Pons (tissue), 1 donor: ENCODE measurements at regions not wholly inside any gene's neighbourhood (a gene's known extent, or its start where the extent isn't known, plus 50 kb on each side); places are given as distances from the start of the nearest gene placed in this dataset.
"Not testable (repeated sequence)": the region's sequence is repeated elsewhere in the genome, so short reads cannot be mapped to it uniquely, and the experiment has no call there.

Experiments
- DNase-seq: peaks from one replicate; pipeline ENCODE4 v3.0.0-alpha.2; 2016; ENCODE audit warnings: low spot score

- no peak for DNase-seq
These were observed 51.2 kb upstream of the MEX3C start for GRCh38 chr18:51248685-51249084.

DNA sequence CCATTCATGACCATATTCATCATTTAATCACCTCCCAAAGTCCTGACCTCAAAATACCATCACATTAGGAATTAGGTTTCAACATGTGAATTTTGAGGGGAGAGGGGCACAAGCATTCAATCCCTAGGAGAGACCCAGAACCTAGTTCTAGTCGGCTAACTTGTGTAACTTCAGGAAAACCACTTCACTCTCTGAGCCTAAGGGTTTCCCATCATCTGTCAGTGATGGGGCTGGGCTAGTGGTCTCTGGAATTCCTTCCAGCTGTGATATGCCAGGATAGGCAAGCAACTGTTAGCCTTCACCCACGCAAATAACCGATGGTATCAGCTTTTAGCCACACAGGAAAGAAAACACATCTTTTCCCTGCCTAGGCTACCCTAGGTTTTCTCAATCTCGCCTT is 52.5 kb upstream of the MEX3C start:
- no peak for DNase-seq

DNA sequence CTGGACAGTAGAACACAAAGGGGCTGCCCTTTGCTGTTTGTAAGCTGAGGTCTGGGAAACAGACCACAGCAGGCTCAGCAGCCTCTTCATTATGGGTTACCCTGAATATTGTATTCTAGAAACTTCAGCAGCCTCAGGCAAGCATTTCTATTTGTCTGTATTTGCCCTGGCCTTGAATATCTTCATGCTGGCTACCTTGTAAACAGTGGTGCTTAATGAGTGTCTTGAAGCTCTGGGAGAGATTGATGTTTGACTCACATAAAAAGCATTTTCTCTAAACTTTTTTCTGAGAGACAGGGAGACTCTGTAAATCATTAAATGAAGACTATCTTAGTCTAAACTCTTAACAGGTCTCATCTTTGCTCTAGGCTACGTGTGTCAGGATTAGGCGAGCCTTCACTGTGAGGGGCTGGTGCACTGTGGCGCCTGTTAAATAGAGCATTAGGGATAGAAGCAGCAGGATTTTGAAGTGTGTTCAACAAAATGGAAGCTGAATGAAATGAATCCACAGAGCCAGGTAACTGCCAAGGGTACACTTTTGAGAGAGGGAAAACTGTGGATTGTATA is 53.1 kb upstream of the MEX3C start:
- no peak for DNase-seq

GRCh38 chr18:51251625-51252024 is 54.1 kb upstream of the MEX3C start:
- DNase-seq = no peak

DNA sequence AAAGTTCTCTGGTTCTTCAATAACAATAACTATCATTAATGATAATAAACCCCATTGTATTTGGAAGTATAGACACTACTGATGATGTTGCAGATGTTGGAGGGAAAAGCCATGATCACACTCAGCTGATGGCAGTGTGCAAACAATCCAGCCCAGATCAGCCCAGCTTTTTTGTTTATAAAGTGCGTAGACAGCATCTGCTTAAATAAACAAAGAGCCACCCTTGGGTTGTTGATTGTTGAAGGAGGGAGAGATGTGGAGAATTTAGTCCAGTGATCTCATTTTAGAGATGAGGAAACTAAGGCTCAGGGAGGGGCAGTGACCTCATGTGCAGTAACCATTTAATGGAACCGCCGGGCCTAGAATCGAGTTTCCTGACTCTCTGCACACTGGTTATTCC is 56.0 kb upstream of the MEX3C start:
- DNase-seq = no peak

- no peak for DNase-seq
These were observed 58.2 kb upstream of the MEX3C start for GRCh38 chr18:51255693-51256092.

DNA sequence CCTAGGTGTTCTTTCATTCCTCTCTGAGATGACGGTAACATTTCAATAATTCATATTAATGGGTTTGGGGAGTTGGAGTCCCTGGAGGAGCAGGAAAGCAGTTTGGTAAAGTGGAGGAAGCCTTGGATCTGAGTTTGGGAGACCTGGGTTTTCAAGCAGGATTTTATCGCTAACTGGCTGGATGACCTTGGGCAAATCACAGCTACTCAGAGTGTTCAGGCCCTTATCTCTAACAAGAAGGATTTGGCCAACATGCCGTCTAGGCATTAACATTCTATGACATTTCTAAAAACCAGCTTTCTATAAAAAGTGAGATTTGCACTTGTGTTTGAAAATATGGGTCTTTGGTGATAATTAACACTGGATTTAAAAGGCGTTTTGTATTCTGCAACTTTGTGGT is 59.7 kb upstream of the MEX3C start:
- no peak for DNase-seq

DNA sequence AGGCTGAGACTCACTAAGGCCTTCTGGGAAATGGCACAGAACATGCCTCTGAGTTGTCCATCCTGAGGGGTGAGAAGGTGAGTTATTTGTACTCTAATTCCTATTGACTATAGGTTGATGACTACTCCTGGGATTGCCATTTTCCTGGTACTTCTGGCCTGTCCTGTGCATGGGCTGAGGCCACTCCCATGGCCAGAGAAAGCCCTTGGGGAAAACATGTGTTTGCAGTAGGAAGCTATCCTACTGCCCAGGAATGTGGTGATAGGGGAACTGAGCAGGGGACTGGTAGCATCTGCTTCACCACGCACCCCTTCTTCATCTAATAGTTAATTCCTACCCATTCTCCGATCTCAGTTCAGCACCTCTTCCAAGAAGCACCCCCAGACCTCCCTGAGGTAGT is 62.6 kb upstream of the MEX3C start:
- no peak for DNase-seq

GRCh38 chr18:51266077-51266476 is 68.6 kb upstream of the MEX3C start:
- not testable (repeated sequence) for DNase-seq

DNA sequence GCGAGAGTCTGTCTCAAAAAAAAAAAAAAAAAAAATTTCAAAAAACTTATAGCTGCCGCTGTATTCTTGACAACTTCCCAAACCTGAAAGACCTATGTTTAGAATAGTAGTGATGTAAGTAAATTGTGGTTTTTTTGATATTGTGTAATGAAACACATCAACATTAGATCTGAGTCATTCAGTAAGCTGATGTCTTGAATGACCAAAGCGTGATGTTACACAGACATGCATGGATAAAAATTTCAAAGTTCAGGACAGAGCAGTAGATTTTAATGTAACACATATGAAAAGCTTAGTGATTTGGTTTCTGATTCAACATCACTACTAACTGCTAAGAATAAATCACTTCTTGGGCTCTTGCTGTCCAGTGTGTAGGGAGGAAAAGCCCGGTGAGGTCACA is 69.3 kb upstream of the MEX3C start:
- DNase-seq = no peak

- no peak for DNase-seq
These were observed 76.0 kb upstream of the MEX3C start for GRCh38 chr18:51273437-51273836.

- peak; percentile 30 for DNase-seq
These were observed 78.4 kb upstream of the MEX3C start for GRCh38 chr18:51275712-51276476.

DNA sequence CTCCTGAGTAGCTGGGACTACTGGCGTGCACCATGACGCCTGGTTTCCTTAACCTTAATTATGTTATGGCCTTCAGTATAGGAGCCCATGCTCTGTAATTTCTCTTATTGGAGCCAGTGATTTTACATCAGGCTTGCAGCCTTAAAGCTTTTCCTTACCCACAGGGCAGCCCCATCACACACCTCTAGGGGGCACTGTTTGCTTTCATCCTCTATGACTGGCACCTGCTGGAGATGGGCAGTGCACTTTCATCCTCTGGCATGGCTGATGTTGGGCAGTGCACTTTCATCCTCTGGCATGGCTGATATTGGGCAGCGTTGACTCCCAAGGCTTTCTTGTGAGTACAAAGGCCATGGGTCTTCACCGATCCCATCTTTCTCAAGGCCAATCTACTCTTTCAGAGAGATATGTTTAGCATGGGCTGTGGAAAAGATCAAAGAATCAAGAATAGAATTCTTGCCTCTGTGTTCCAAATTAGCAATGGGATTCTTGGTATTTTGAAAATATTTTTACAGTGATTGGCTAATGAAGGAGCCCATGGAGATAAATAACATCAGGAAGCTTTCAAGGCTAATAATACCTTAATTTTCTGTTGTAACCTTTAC is 80.7 kb upstream of the MEX3C start:
- DNase-seq = peak; percentile 68

DNA sequence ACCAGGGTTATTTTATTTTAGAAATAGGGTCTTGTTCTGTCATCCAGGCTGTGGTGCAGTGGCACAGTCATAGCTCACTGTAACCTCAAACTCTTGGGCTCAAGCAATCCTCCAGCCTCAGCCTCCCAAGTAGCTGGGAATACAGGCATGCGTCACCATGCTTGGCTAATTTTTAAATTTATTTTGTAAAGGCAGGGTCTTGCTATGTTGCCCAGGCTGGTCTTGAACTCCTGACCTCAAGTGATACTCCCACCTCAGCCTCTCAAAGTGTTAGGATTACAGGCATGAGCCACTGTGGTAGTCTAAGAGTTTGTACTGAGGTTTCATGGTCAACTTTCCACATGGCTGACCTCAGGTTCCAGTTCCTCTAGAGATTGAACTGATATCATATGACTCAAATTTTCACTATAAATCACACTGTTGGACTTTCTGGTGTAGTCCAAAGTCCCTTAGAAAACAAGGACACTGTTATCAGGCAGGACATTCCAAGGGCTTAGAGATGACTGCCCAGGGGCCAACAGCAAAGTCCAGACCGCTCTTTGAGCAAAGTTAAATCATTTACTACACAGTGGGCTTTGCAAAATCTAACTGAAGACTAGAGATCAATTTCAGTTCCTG is 82.0 kb upstream of the MEX3C start:
- DNase-seq = no peak

GRCh38 chr18:51287818-51288508 is 90.5 kb upstream of the MEX3C start:
- DNase-seq = no peak

- DNase-seq = no peak
These were observed 91.1 kb upstream of the MEX3C start for GRCh38 chr18:51288582-51288981.

DNA sequence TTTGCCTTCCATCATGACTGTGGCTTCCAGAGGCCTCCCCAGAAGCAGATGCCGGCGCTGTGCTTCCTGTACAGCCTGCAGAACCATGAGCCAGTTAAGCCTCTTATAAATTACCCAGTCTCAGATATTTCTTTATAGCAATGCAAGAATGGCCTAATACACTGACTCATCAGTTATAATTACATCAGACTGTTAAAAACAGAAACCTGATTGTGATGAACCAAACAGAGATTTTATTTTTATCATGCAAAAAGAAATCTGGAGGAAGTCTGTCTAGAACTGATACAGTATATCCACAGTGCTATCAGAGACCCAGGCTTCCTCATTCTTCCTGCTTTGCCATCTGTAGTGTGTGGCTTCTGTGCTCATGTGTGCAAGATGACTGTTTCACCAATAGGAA is 93.4 kb upstream of the MEX3C start:
- no peak for DNase-seq

DNA sequence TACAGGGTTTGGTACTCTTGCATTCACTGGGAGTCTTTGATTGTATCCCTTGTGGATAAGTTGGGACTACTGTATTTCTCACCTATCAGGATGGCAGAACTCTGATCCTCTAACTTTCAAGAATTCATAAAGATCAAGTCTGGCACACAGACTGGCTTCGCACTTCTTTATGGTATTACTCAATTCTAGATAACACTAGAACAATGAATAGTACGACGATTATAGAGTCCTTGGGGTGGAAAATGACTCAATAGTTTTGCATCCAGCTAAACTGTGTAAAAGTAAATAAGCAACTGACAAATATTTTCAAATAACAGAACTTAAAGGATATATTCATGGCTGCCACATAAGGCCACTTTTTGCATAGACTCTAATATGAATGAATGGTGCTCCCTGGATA is 103.4 kb upstream of the MEX3C start:
- no peak for DNase-seq

GRCh38 chr18:51301376-51301775 is 103.9 kb upstream of the MEX3C start:
- no peak for DNase-seq

DNA sequence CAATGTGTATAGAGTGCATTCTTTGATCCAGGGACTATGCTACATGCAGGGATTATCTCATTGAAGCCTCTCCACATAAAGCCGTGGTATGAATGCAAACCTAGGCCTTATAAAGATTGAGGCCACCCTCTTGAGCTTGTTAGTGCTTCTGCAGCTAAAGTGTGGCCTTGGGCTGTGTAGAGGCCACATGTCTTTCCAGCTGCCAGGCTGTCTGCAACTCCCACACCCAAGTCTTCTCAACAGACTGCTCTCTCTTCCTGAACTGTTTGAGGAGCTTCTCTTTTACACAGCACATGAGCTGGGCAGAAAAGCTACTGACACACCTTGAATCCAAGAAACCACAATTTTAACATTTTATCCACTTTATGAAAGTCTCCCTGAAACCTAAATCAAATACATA is 119.2 kb upstream of the MEX3C start:
- no peak for DNase-seq

DNA sequence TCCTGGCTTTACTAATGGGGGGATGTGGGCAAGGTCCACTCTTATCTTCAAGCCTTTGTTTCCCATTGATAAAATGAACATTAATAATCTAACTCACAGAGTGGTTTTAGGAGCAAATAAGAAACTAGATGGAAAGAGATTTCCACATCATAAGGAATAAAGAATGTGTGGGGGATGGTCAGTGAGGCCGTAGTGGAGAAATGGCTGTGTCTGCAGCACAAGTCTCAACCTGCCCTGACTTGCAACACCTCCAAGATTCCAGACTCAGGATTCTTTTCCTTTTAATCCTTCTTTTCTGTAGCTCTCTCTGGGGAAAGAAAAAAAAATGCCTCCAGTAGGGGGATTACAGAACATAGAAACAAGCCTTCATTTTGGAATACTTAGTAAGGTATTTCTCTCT is 124.2 kb upstream of the MEX3C start:
- DNase-seq = no peak

- no peak for DNase-seq
These were observed 126.5 kb upstream of the MEX3C start for GRCh38 chr18:51323961-51324360.

GRCh38 chr18:51330148-51330547 is 132.7 kb upstream of the MEX3C start:
- DNase-seq = no peak
